GM18511 (cell line): ENCODE measurements at regions not wholly inside any gene's neighbourhood (a gene's known extent, or its start where the extent isn't known, plus 50 kb on each side); places are given as distances from the start of the nearest gene placed in this dataset.

Experiments used
- ATAC-seq: cut with Tn5 transposase; IDR thresholded peaks from one replicate; pipeline ENCODE4 v1.9.1; 2021; ENCODE audit warnings: mild to moderate bottlenecking, moderate library complexity; ENCODE audit not compliant: unreplicated experiment

DNA sequence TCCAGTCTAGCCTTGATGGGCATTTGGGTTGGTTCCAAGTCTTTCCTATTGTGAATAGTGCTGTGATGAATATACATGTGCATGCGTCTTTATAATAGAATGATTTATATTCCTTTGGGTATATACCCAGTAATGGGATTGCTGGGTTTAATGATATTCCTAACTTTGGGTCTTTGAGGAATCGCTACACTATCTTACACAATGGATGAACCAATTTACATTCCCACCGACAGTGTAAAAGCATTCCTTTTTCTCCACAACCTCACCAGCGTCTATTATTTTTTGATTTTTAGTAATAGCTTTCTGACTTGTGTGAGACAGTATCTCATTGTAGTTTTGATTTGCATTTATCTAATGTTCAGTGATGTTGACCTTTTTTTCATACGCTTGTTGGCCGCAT lies 1040.1 kb downstream of the MAT2B start:
- ATAC-seq, result no peak

- no peak for ATAC-seq
Measured at GRCh38 chr5:164553851-164554250, 1048.4 kb downstream of the MAT2B start.

- ATAC-seq, result no peak
Measured at GRCh38 chr5:164555809-164556208, 1050.4 kb downstream of the MAT2B start.

DNA sequence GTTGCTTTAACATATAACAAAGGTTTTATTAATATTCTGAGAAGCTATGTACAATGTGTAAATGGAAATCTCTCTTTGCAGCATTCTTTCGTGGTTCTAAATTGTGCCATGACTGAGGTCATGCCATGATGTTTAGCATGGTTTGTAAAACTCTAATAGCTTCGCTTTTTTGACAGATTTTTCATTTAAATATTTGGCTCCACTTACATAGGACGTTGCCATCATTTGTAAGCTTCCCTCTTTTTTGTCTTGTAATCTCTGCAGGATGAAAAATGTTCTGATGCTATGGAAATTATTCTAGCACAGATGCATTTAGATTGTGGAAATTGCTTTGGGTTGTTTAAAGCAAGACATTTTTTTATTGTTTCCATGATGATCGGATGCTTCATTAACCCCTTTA lies 1054.8 kb downstream of the MAT2B start:
- ATAC-seq, result no peak

- ATAC-seq, result no peak
Measured at GRCh38 chr5:164561933-164562872, 1056.8 kb downstream of the MAT2B start.

DNA sequence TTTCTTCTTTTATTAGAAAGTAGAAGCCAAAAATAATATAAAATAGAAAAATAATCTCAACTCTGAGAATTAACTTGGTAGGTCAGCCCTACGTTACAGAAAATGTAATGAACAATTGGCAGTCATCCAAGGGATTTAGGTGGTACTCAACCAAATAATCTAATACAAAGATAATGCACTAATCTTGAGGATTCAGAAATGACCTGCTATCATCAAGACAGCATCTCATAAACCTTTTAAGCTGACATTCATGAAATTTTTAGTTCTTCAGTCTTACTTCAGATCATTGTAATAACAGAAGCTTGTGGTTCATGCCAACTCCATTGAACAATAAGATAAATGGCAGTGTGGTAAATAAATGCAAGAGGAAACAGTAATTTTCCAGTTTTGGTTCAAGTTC lies 1058.0 kb downstream of the MAT2B start:
- no peak for ATAC-seq

GRCh38 chr5:164573397-164573796 lies 1068.0 kb downstream of the MAT2B start:
- ATAC-seq, result no peak

- no peak for ATAC-seq
Measured at GRCh38 chr5:164577201-164577600, 1071.8 kb downstream of the MAT2B start.

DNA sequence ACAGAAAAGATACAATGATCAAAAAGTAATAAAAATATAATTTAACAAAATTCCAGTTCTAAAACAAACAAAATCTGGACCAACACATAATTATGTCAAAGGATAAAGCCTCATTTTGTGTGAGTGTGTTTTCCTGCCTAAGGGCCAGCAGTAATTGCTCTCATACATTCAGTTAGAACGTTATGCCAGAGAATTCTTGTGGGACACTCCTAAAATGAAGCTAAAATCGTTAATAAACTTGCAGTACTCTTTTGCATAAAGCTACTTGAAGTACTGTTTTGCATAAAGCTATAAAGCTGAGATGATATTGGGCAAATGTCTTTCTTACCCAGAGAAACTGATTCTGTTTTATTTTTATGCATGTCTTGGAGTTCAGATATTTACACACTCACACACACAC lies 1072.3 kb downstream of the MAT2B start:
- ATAC-seq, result no peak

DNA sequence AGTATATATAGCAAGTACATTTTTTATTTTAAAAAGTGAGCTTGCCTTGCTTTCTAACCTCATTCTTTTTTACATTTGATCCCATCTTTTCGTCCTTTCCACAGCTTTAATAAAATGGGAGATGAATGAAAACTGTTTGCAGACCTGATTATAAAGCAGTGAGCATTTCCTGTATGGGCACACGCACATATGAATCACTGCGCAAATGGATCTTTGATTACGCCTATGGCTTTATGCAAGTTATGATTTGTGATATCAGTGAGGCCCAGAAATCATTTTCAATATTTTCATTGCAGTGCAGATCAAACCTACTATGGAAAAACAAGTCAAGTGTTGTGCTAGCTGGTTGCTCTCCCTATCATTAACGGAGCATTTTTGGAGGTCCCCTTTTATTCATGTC lies 1073.0 kb downstream of the MAT2B start:
- ATAC-seq, result no peak

DNA sequence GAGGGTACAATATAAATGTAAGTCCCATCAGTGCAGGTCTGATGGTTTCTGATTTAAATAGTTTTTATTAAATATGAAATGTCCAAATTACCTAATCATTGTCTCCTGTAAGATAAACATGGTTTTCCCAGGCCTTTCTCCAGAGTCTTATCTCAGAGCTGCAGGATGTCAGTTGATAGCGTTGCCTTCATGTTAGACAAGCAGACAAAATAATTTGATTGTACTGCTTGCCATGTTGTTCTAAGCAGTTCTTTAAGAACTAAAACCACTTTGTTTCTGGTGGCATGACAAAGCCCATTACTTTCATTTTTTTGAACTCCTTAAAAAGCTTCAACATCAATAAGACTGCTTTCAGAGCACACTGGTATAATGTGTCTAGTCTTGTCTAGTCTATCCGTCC lies 1073.5 kb downstream of the MAT2B start:
- ATAC-seq, result no peak

- no peak for ATAC-seq
Measured at GRCh38 chr5:164580155-164580554, 1074.7 kb downstream of the MAT2B start.

DNA sequence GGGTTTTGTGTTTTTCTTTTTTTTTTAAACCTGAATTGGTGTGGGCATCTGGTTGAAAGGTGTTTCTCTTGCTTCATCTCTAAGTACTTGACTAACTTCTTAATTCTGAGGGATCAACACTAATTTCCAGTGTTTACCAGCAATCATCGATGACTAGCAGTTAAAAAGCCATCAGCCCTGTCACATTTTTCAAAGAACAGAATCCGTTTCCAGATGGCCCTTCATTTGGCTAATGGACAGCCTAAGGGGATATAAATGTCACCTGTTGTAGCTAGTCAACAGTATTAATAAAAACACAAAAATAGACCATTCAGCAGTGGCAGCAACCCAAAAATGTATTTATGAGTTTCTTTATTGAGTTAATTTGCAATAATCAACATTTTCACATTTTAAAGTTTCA lies 1076.5 kb downstream of the MAT2B start:
- ATAC-seq, result no peak

- ATAC-seq, result no peak
Measured at GRCh38 chr5:164593982-164594381, 1088.6 kb downstream of the MAT2B start.

DNA sequence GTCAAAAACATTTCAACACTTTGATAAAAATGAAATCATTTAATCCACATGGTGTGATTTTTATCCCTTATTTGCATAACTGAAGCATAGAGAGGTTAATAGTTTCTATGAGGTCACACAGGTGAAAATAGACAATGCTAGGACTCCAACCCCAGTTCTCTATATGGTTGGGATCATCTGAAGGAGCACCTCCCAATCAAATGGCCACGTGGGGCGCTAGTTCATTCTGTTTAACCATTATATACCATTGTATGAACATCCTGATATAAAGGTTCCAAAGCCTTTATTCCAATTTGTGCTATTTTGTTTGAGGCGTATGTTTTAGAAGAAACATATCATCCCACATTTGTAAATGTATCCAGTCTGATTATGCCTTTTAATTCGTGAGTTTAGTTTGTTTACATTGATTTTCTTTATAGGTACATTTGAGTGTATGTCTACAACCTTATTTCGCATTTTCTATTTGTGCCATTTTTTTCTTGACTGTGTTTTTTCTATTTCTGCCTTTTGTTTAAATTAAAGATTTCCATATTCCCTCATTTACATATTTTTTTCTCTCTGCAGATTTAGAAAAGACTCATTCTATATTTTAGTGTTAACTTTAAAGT lies 1092.0 kb downstream of the MAT2B start:
- peak; percentile 92 for ATAC-seq

- no peak for ATAC-seq
Measured at GRCh38 chr5:164600274-164600673, 1094.9 kb downstream of the MAT2B start.

DNA sequence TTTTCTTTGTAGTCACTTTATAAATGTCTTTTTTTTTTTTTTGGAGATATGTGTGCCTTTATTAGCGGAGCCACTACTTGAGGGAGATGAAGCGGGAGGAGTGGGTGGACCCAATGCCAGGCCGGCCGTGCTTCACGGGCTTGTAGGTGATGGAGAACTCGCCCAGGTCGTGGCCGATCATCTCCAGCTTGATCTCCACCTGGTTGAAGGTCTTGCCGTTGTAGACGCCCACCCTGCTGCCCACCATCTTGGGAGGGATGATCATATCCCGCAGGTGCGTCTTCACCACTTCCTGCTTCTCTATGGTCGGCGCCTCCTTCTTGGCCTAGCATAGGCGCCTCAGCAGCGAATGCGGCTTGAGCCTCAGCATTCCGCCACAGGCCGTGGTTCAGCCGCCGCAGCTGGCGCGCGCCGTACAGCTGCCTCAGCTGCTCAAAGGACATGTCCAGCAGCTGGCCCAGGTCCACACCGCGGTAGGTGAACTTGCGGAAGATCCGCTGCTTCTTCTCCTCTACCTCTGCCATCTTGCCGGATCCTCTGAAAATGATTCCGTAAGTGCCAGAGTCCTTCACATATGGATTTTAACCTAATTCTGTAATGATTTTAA lies 1095.6 kb downstream of the MAT2B start:
- no peak for ATAC-seq

- ATAC-seq, result no peak
Measured at GRCh38 chr5:164608507-164608906, 1103.1 kb downstream of the MAT2B start.

- ATAC-seq, result no peak
Measured at GRCh38 chr5:164610374-164610773, 1105.0 kb downstream of the MAT2B start.

DNA sequence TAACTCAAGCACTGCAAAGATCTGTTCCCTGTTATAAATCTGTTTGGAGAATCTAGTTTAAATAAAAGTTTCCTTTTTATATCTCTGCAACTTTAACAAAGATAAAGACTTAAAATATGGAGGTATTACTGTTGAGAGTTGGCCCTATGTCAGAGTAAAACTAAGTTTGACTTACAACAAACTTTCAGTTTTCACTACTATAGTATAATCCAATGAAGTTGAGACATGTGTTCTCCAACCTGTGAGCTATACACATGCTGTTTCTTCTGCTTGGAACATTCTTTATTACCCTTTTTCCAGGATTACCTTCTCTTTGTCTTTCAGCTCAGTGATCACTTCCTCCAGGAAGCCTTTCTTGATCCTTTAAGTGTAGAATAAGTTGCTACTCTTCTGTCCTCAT lies 1109.3 kb downstream of the MAT2B start:
- no peak for ATAC-seq

DNA sequence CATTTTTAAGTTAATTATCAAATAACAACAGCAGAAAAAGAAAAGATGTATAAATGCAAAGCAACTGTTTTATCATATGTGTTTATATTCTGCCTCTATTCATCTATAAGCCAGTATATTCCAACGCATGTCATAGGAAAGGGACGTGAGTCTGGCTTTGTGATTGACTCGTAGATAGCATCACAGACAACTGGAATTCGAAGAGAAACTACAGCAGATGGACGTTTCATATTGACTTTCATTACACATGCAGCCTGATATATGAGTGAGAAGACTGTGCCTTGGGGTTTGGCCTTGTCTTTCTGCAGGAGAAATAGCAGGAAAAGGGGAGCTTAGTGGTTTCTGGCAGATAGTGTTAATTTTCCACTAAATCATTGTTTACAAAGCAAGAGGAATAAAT lies 1111.9 kb downstream of the MAT2B start:
- ATAC-seq, result no peak

DNA sequence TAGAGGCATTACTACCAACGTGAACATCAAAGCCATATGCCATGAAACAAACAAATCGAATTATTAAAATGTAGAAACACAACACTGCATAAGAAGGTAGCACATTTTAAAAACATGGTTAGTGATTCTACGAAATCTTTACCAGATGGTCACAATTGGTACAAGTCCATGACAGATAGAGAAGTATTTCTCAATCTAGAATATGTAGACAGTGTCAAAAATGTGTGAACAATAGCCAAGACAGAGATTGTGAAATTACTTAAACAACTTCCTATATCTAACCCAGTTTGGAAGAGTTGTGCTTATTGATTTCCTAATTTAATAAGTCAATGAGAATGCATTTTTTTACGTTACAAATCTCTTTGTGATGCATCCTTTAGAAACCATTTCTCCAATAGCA lies 1121.6 kb downstream of the MAT2B start:
- no peak for ATAC-seq
